Vagina (tissue), 2 donors: ENCODE measurements at regions not wholly inside any gene's neighbourhood (a gene's known extent, or its start where the extent isn't known, plus 50 kb on each side); places are given as distances from the start of the nearest gene placed in this dataset.

Source experiments
- DNase-seq, 2 donors: peaks; one replicate each; pipeline ENCODE4 v3.0.0-alpha.2; 2017; ENCODE audit errors: extremely low spot score in 2 of 2
- H3K27ac ChIP-seq: fragments of 200-600 bp; sonication (generic); one replicate; pipeline ENCODE4 v1.5.1; 2019
- H3K27me3 ChIP-seq: fragments of 200-600 bp; sonication (generic); one replicate; pipeline ENCODE4 v1.5.1; 2019
- H3K36me3 ChIP-seq, 2 donors: fragments of 200-600 bp; sonication (generic); one replicate each; pipeline ENCODE4 v1.5.1; 2017 to 2019
- H3K4me1 ChIP-seq: fragments of 200-600 bp; sonication (generic); one replicate; pipeline ENCODE4 v1.5.1; 2019
- H3K4me3 ChIP-seq, 2 donors: fragments of 200-600 bp; sonication (generic); 1 replicate in 1 of 2; 2 replicates in 1 of 2; pipeline ENCODE4 v1.5.1; 2016 to 2019
- H3K9me3 ChIP-seq: fragments of 200-600 bp; sonication (generic); one replicate; pipeline ENCODE4 v1.5.1; 2019
- POLR2A ChIP-seq, 2 donors: fragments of 450-650 bp; IDR thresholded peaks; one replicate each; pipeline ENCODE4 v1.6.1; 2017; ENCODE audit warnings: antibody characterized with exemption in 2 of 2, mild to moderate bottlenecking in 2 of 2, moderate library complexity in 2 of 2
- POLR2AphosphoS5 ChIP-seq, 2 donors: sonication (generic); formaldehyde crosslinking; IDR thresholded peaks; one replicate each; pipeline ENCODE4 v1.9.0; 2017; ENCODE audit warnings: antibody characterized with exemption in 2 of 2, mild to moderate bottlenecking in 2 of 2, low read depth in 1 of 2; ENCODE audit not compliant: insufficient read depth in 1 of 2
- intact Hi-C: fragments of 100-400 bp; cut with DNase I; formaldehyde crosslinking; loops from one replicate; pipeline ENCODE4 v1.15.1; 2023
- TF ChIP-seq, protein P1 (sequence below), 3 experiments: fragments of 450-650 bp in 2 of 3; fragments of 200-600 bp in 1 of 3; sonication (generic) in 1 of 3; IDR thresholded peaks; one replicate each; pipeline ENCODE4 v1.5.1; 2017 to 2019; ENCODE audit warnings: antibody characterized with exemption in 3 of 3, mild to moderate bottlenecking in 2 of 3, moderate library complexity in 2 of 3

DNA sequence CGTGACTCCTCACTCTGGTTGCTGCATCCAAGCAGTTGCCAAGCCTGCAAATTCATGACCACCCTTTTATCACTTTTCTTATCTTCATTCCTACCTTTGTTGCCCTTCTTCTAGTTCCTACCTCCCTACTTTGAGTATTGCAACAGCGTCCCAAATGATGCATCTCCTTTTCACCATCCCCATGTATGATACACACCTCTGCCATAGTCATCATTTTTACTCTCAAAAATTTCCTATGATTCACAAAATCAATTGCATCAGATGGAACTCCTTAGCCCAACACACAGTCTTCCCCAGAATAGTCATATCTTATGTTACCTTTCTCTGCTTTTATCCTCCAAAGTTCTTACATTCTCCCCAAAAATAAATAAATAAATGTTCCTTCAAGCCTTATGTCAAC lies 262.6 kb downstream of the TBL1XR1 start:
- no peak overlapping the region for H3K4me3 ChIP-seq
- H3K4me1 ChIP-seq: peaks cover 6% of the 10 kb centered on the region
- TF ChIP-seq POLR2A (IDR thresholded peaks at IDR 0.05) (no peak), POLR2AphosphoS5 (IDR thresholded peaks at IDR 0.05; ENCODE audit: insufficient read depth in 1 of 2, low read depth in 1 of 2) (no peak)
- TF ChIP-seq, protein P1, sequence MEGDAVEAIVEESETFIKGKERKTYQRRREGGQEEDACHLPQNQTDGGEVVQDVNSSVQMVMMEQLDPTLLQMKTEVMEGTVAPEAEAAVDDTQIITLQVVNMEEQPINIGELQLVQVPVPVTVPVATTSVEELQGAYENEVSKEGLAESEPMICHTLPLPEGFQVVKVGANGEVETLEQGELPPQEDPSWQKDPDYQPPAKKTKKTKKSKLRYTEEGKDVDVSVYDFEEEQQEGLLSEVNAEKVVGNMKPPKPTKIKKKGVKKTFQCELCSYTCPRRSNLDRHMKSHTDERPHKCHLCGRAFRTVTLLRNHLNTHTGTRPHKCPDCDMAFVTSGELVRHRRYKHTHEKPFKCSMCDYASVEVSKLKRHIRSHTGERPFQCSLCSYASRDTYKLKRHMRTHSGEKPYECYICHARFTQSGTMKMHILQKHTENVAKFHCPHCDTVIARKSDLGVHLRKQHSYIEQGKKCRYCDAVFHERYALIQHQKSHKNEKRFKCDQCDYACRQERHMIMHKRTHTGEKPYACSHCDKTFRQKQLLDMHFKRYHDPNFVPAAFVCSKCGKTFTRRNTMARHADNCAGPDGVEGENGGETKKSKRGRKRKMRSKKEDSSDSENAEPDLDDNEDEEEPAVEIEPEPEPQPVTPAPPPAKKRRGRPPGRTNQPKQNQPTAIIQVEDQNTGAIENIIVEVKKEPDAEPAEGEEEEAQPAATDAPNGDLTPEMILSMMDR (IDR thresholded peaks at IDR 0.05): no peak
- no peak overlapping the region for H3K27ac ChIP-seq
- no peaks in the 10 kb centered on the region for H3K9me3 ChIP-seq
- DNase-seq: no peak
- no peaks in the 10 kb centered on the region for H3K27me3 ChIP-seq
- intact Hi-C loops: no loop called here
- no peaks in the 10 kb centered on the region for H3K36me3 ChIP-seq

DNA sequence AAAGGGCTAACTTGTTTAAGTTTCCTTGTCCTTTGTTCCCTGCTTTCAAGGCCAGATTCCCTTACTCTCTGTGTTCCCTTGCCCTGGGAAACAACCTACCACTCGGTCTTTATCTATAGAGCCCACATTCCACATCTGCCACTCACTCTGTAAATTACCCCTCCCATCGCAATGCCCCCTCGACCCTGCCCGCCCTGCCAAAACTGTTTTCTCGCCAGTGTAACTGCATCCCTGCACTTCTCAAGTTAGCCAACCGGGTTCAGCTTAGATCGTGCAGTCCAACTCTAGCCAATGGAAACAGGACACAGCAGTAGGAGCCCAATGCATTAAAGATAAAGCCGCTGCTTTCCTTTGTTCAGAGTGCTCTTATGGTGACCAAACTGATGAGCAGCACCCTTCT lies 263.6 kb downstream of the TBL1XR1 start:
- TF ChIP-seq, protein P1 (IDR thresholded peaks at IDR 0.05): no peak
- TF ChIP-seq POLR2AphosphoS5 (IDR thresholded peaks at IDR 0.05; ENCODE audit: insufficient read depth in 1 of 2, low read depth in 1 of 2): no peak
- no peak for TF ChIP-seq POLR2A (IDR thresholded peaks at IDR 0.05)
- Histone ChIP-seq H3K4me1 (no peaks in the 10 kb centered on the region), H3K27ac (no peak overlapping the region), H3K9me3 (no peaks in the 10 kb centered on the region), H3K27me3 (no peaks in the 10 kb centered on the region), H3K36me3 (no peaks in the 10 kb centered on the region), H3K4me3 (no peak overlapping the region)
- no peak for DNase-seq
- intact Hi-C loops: no loop called here

DNA sequence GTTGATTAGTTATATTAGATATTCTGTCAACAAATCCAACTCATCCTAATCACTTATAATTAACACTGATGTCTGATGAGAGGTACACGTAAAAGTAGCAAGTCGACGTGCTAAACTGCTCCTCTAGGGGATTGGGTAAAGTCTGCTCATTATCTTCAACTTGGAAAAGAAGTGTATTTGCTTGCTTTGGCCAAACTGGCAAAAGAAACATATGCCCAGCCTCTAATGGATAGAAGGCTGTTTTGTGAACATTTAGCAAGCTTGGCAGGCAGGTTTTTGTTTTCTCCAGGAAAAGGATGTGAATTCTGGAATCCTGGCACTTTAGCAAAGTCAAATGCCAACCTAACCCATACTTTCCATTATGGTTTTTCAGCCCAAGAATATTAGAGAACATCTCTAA lies 264.8 kb downstream of the TBL1XR1 start:
- H3K27me3 ChIP-seq: no peaks in the 10 kb centered on the region
- H3K4me1 ChIP-seq: no peaks in the 10 kb centered on the region
- intact Hi-C loops: no loop called here
- no peak overlapping the region for H3K4me3 ChIP-seq
- TF ChIP-seq, protein P1 (IDR thresholded peaks at IDR 0.05): no peak
- TF ChIP-seq POLR2A (IDR thresholded peaks at IDR 0.05) (no peak), POLR2AphosphoS5 (IDR thresholded peaks at IDR 0.05; ENCODE audit: insufficient read depth in 1 of 2, low read depth in 1 of 2) (no peak)
- no peaks in the 10 kb centered on the region for H3K36me3 ChIP-seq
- H3K9me3 ChIP-seq: no peaks in the 10 kb centered on the region
- no peak overlapping the region for H3K27ac ChIP-seq
- no peak for DNase-seq

DNA sequence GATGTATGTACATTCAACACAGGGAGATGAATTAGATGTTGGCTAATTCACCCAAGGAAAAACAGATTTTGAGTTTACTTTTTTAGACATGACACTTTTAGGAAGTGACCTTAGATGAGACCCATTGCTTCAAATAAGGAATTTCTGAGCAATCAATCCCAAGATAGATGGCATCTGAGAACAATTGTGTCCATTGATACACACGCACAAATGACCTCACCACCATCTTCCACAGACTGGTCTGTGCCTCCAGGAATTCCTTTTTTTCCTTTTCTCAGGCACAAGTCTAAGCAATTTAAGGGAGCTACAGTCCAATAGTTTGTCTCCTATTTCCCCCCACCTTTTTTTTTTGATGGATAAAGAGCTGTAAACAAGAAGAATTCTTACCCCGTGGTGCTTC lies 265.3 kb downstream of the TBL1XR1 start:
- no peaks in the 10 kb centered on the region for H3K27me3 ChIP-seq
- no peak for DNase-seq
- TF ChIP-seq POLR2A (IDR thresholded peaks at IDR 0.05): no peak
- TF ChIP-seq POLR2AphosphoS5 (IDR thresholded peaks at IDR 0.05; ENCODE audit: insufficient read depth in 1 of 2, low read depth in 1 of 2): no peak
- TF ChIP-seq, protein P1 (IDR thresholded peaks at IDR 0.05): no peak
- no peak overlapping the region for H3K4me3 ChIP-seq
- no peaks in the 10 kb centered on the region for H3K36me3 ChIP-seq
- intact Hi-C loops: no loop called here
- no peaks in the 10 kb centered on the region for H3K4me1 ChIP-seq
- H3K27ac ChIP-seq: no peak overlapping the region
- no peaks in the 10 kb centered on the region for H3K9me3 ChIP-seq

DNA sequence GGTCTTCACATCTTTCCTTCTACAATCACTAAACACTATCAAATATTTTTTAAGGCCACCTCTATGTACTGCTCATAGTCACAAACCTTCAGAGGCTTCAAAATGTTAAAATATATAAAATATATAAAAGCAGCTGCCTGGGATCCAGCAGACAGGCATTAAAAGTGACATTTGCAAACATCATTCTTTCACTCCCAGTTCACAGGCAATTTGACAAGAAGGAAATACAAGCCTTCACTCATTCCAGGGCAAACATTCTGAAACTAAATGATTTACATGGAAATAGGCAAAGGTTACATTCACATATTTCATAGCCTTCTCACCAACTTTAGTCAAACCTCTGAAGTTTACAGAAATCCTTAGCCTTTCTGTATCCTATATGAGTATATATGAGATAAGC lies 266.3 kb downstream of the TBL1XR1 start:
- no peak for DNase-seq
- no peaks in the 10 kb centered on the region for H3K27me3 ChIP-seq
- H3K4me3 ChIP-seq: no peak overlapping the region
- intact Hi-C loops: no loop called here
- no peak overlapping the region for H3K27ac ChIP-seq
- no peaks in the 10 kb centered on the region for H3K9me3 ChIP-seq
- H3K4me1 ChIP-seq: no peaks in the 10 kb centered on the region
- no peaks in the 10 kb centered on the region for H3K36me3 ChIP-seq
- TF ChIP-seq POLR2AphosphoS5 (IDR thresholded peaks at IDR 0.05; ENCODE audit: insufficient read depth in 1 of 2, low read depth in 1 of 2): no peak
- no peak for TF ChIP-seq POLR2A (IDR thresholded peaks at IDR 0.05)
- TF ChIP-seq, protein P1 (IDR thresholded peaks at IDR 0.05): no peak
